Tongue (tissue), 1 donor: ENCODE measurements at regions not wholly inside any gene's neighbourhood (a gene's known extent, or its start where the extent isn't known, plus 50 kb on each side); places are given as distances from the start of the nearest gene placed in this dataset.

Experiments
- DNase-seq: peaks from one replicate; pipeline ENCODE4 v3.0.0-alpha.2; 2015

GRCh38 chr3:132898141-132898540 is 140.1 kb upstream of the TMEM108 start:
- no peak for DNase-seq

- no peak for DNase-seq
Observed at GRCh38 chr3:132892956-132893355, 145.2 kb upstream of the TMEM108 start.

- no peak for DNase-seq
Observed at GRCh38 chr3:132881756-132882409, 156.3 kb upstream of the TMEM108 start.

GRCh38 chr3:132880986-132881385 is 157.2 kb upstream of the TMEM108 start:
- DNase-seq: no peak

GRCh38 chr3:132879656-132880055 is 157.4 kb upstream of the NPHP3 start:
- DNase-seq: peak; percentile 57

GRCh38 chr3:132874701-132875100 is 152.5 kb upstream of the NPHP3 start:
- DNase-seq: no peak

- DNase-seq: peak; percentile 10
Observed at GRCh38 chr3:132872711-132873110, 150.5 kb upstream of the NPHP3 start.

GRCh38 chr3:132871956-132872355 is 149.7 kb upstream of the NPHP3 start:
- DNase-seq: peak; percentile 59

- peak; percentile 83 for DNase-seq
Observed at GRCh38 chr3:132870541-132870940, 148.3 kb upstream of the NPHP3 start.

GRCh38 chr3:132867956-132868355 is 145.7 kb upstream of the NPHP3 start:
- DNase-seq: no peak

- DNase-seq: no peak
Observed at GRCh38 chr3:132867526-132867925, 145.3 kb upstream of the NPHP3 start.

GRCh38 chr3:132857317-132857716 is 135.1 kb upstream of the NPHP3 start:
- no peak for DNase-seq

GRCh38 chr3:132854856-132855535 is 132.8 kb upstream of the NPHP3 start:
- DNase-seq: no peak

- peak; percentile 37 for DNase-seq
Observed at GRCh38 chr3:132847849-132848625, 125.8 kb upstream of the NPHP3 start.

- no peak for DNase-seq
Observed at GRCh38 chr3:132843851-132844553, 121.8 kb upstream of the NPHP3 start.

- no peak for DNase-seq
Observed at GRCh38 chr3:132843349-132843748, 121.1 kb upstream of the NPHP3 start.

- DNase-seq: no peak
Observed at GRCh38 chr3:132841621-132842020, 119.4 kb upstream of the NPHP3 start.

- DNase-seq: no peak
Observed at GRCh38 chr3:132840201-132840700, 118.0 kb upstream of the NPHP3 start.

- no peak for DNase-seq
Observed at GRCh38 chr3:132838477-132838876, 116.3 kb upstream of the NPHP3 start.

- DNase-seq: no peak
Observed at GRCh38 chr3:132837615-132838014, 115.4 kb upstream of the NPHP3 start.

- no peak for DNase-seq
Observed at GRCh38 chr3:132834356-132834755, 112.1 kb upstream of the NPHP3 start.

- DNase-seq: no peak
Observed at GRCh38 chr3:132829101-132829500, 106.9 kb upstream of the NPHP3 start.

- DNase-seq: peak; percentile 50
Observed at GRCh38 chr3:132822837-132823236, 100.6 kb upstream of the NPHP3 start.
